Uterus (tissue), 2 donors: ENCODE measurements at regions not wholly inside any gene's neighbourhood (a gene's known extent, or its start where the extent isn't known, plus 50 kb on each side); places are given as distances from the start of the nearest gene placed in this dataset.

Source experiments
- POLR2A ChIP-seq, 2 donors: fragments of 450-650 bp; IDR thresholded peaks; one replicate each; pipeline ENCODE4 v1.6.1; 2016; ENCODE audit warnings: antibody characterized with exemption in 2 of 2, mild to moderate bottlenecking in 1 of 2, moderate library complexity in 1 of 2
- TF ChIP-seq, protein P1 (sequence below), 4 experiments: fragments of 200-600 bp in 2 of 4; fragments of 450-650 bp in 2 of 4; sonication (generic) in 2 of 4; IDR thresholded peaks; one replicate each; pipeline ENCODE4 v1.5.1; 2016 to 2019; ENCODE audit warnings: antibody characterized with exemption in 4 of 4, mild to moderate bottlenecking in 2 of 4, moderate library complexity in 1 of 4

DNA sequence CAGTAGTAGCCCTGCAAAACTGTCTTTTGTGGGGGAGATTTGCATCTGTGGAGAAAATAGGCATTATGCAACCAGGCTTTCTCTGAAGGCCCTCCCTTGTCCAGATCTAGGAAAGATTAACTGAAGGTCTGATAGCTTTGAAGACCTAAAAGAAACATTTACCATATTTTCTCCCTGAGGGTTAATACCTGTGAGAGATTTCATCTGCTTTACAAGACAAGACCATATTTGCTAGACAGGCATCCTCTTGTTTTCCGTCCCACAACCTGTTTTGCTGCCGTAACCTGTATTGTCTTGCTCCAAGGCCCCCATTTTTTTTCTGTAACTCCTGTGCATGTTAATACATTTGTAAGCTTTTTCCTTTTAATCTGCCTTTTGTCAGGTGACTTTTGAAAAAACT, 1985.2 kb upstream of the CDH9 start:
- TF ChIP-seq, protein P1, sequence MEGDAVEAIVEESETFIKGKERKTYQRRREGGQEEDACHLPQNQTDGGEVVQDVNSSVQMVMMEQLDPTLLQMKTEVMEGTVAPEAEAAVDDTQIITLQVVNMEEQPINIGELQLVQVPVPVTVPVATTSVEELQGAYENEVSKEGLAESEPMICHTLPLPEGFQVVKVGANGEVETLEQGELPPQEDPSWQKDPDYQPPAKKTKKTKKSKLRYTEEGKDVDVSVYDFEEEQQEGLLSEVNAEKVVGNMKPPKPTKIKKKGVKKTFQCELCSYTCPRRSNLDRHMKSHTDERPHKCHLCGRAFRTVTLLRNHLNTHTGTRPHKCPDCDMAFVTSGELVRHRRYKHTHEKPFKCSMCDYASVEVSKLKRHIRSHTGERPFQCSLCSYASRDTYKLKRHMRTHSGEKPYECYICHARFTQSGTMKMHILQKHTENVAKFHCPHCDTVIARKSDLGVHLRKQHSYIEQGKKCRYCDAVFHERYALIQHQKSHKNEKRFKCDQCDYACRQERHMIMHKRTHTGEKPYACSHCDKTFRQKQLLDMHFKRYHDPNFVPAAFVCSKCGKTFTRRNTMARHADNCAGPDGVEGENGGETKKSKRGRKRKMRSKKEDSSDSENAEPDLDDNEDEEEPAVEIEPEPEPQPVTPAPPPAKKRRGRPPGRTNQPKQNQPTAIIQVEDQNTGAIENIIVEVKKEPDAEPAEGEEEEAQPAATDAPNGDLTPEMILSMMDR (IDR thresholded peaks at IDR 0.05), result no peak
- no peak for TF ChIP-seq POLR2A (IDR thresholded peaks at IDR 0.05)
